K562 (cell line): ENCODE measurements at regions not wholly inside any gene's neighbourhood (a gene's known extent, or its start where the extent isn't known, plus 50 kb on each side); places are given as distances from the start of the nearest gene placed in this dataset.

Experiments used
- ATAC-seq: fragments of 200-7000 bp; cut with Tn5 transposase; 3 replicates; pipeline ENCODE4 v1.9.1; 2020; ENCODE audit warnings: moderate library complexity
- BruUV-seq: library from RNA; stranded (reverse); fragments of 400-500 nt; replicated peaks from 2 replicates; lab custom pipeline; 2021; lab: Mats Ljungman, UMichigan
- CTCF ChIA-PET: fragments of 300-600 bp; formaldehyde crosslinking; extraction: SDS; loops from one replicate; lab custom pipeline; 2021; ENCODE audit warnings: low intra/inter-chr PET ratio; lab: Yijun Ruan, JAX
- POLR2A ChIA-PET: fragments of 300-600, 350-650 bp; sonication (Branson Sonifier 250); formaldehyde crosslinking; extraction: SDS; loops from one replicate; lab custom pipeline; 2021; ENCODE audit warnings: antibody characterized with exemption, inconsistent platforms; lab: Yijun Ruan, JAX
- DNase-seq, 4 experiments: peaks; one replicate each; pipeline versions ENCODE4 v3.0.0 to v3.0.0-alpha.2; 2011 to 2018; ENCODE audit warnings: low spot score in 3 of 4, mixed read lengths in 3 of 4; ENCODE audit errors: extremely low read depth in 1 of 4
- FAIRE-seq: peaks from 2 replicates; lab custom pipeline; 2011; peaks lifted over from hg19 to GRCh38; lab: Jason Lieb, UNC
- H2AFZ ChIP-seq: 2 replicates; pipeline ENCODE4 v1.6.0; 2011; ENCODE audit warnings: low read depth, low read length, control low read depth, inconsistent platforms
- H3K27ac ChIP-seq: fragments of 200-600 bp; 3 replicates; pipeline ENCODE4 v1.8.0; 2011; ENCODE audit warnings: low read depth, mild to moderate bottlenecking, control low read depth, inconsistent platforms, low read length, moderate library complexity, mixed read lengths; ENCODE audit errors: extremely low read depth
- H3K27me3 ChIP-seq, 2 experiments: fragments of 300-600 bp in 1 of 2; 2 replicates in 1 of 2; 3 replicates in 1 of 2; pipeline versions ENCODE4 v1.6.0 to v1.8.0; 2011; ENCODE audit warnings: inconsistent platforms in 2 of 2, low read length in 2 of 2, mild to moderate bottlenecking in 1 of 2, mixed read lengths in 1 of 2, moderate library complexity in 1 of 2; ENCODE audit not compliant: control insufficient read depth in 2 of 2, insufficient read depth in 2 of 2
- H3K36me3 ChIP-seq: fragments of 300-600 bp; 3 replicates; pipeline ENCODE4 v1.8.0; 2011; ENCODE audit warnings: mild to moderate bottlenecking, low read length, inconsistent platforms; ENCODE audit not compliant: control insufficient read depth, insufficient read depth
- H3K4me1 ChIP-seq, 2 experiments: fragments of 200-600 bp in 1 of 2; replicated peaks in 1 of 2; 2 replicates in 1 of 2; 3 replicates in 1 of 2; pipeline versions ENCODE4 v1.5.1 to v1.8.0; 2011; ENCODE audit warnings: inconsistent platforms in 2 of 2, low read length in 2 of 2, mild to moderate bottlenecking in 1 of 2, mixed read lengths in 1 of 2, moderate library complexity in 1 of 2; ENCODE audit not compliant: control insufficient read depth in 2 of 2, insufficient read depth in 2 of 2
- H3K4me2 ChIP-seq: 2 replicates; pipeline ENCODE4 v1.6.1; 2011; ENCODE audit warnings: low read length, control low read depth, inconsistent platforms, mixed read lengths; ENCODE audit not compliant: insufficient read depth
- H3K4me3 ChIP-seq: fragments of 200-600 bp; sonication (generic), shearing (Covaris generic); 2 replicates; pipeline ENCODE4 v1.5.1; 2016; ENCODE audit warnings: control low read depth, inconsistent platforms
- H3K79me2 ChIP-seq: fragments of 200-600 bp; 3 replicates; pipeline ENCODE4 v1.8.0; 2011; ENCODE audit warnings: low read length, inconsistent platforms; ENCODE audit not compliant: control insufficient read depth, insufficient read depth
- H3K9ac ChIP-seq, 2 experiments: 2 replicates each; pipeline versions ENCODE4 v1.6.0 to v1.6.1; 2011; ENCODE audit warnings: low read depth in 2 of 2, low read length in 2 of 2, control low read depth in 1 of 2, inconsistent platforms in 1 of 2, mild to moderate bottlenecking in 1 of 2, mixed read lengths in 1 of 2; ENCODE audit not compliant: insufficient read depth in 1 of 2
- H3K9me1 ChIP-seq: one replicate; pipeline ENCODE4 v1.6.0; 2011; ENCODE audit warnings: inconsistent platforms, mild to moderate bottlenecking, low read length, moderate library complexity; ENCODE audit not compliant: control insufficient read depth, insufficient read depth
- H3K9me3 ChIP-seq: replicated peaks from 2 replicates; pipeline ENCODE4 v1.5.1; 2011; ENCODE audit warnings: low read depth, low read length, inconsistent platforms; ENCODE audit not compliant: control insufficient read depth, insufficient read depth
- H4K20me1 ChIP-seq: replicated peaks from 2 replicates; pipeline ENCODE4 v1.6.1; 2011; ENCODE audit warnings: low read length, inconsistent platforms, mixed read lengths; ENCODE audit not compliant: control insufficient read depth, insufficient read depth
- HMG20A ChIP-seq: fragments of 450-650 bp; formaldehyde crosslinking; conservative IDR thresholded peaks from 2 replicates; pipeline ENCODE4 v1.4.0; 2020; ENCODE audit warnings: mild to moderate bottlenecking, mixed read lengths
- KDM1A ChIP-seq, 2 experiments: fragments of 450-650 bp; IDR thresholded peaks; 2 replicates each; pipeline ENCODE4 v1.6.1; 2016; ENCODE audit warnings: mild to moderate bottlenecking in 2 of 2
- RAD21 ChIP-seq, 2 experiments: fragments of 250-450 bp in 1 of 2; fragments of 450-650 bp in 1 of 2; sonication (Bioruptor Pico) in 1 of 2; formaldehyde crosslinking in 1 of 2; IDR thresholded peaks in 1 of 2; conservative IDR thresholded peaks in 1 of 2; 2 replicates each; pipeline versions ENCODE4 v1.4.0 to v1.8.0; 2020 to 2022; ENCODE audit warnings: mild to moderate bottlenecking in 2 of 2, moderate library complexity in 1 of 2
- SMARCA5 ChIP-seq: fragments of 450-650 bp; IDR thresholded peaks from 2 replicates; pipeline ENCODE4 v1.6.1; 2016
- XRCC4 ChIP-seq: IDR thresholded peaks from one replicate; pipeline ENCODE4 v1.6.1; 2011; ENCODE audit not compliant: insufficient read depth, insufficient read length; ENCODE audit errors: extremely low read depth
- WGBS: fragments of 100-300 bp; shearing (Covaris generic); methylation state at CpG from one replicate; pipeline ENCODE4 v1.1.6; 2016; ENCODE audit warnings: low coverage, mixed read lengths; ENCODE audit not compliant: insufficient coverage; ENCODE audit errors: missing lambda C conversion rate; 5-methylcytosine and 5-hydroxymethylcytosine counted together
- in situ Hi-C: fragments of 300-500 bp; cut with MboI; formaldehyde crosslinking; loops from 4 replicates; pipeline ENCODE4 v1.15.0; 2018; ENCODE audit warnings: inconsistent platforms, mixed read lengths
- intact Hi-C: fragments of 100-400 bp; cut with micrococcal nuclease; formaldehyde crosslinking; loops from 2 replicates; pipeline ENCODE4 v1.14.2; 2022
- TF ChIP-seq, protein P1 (sequence below), 3 experiments: IDR thresholded peaks in 2 of 3; conservative IDR thresholded peaks in 1 of 3; 2 replicates each; pipeline ENCODE4 v1.5.1; 2011 to 2012; ENCODE audit warnings: low read length in 3 of 3, mild to moderate bottlenecking in 3 of 3, control low read depth in 2 of 3, improper control_type of control experiment in 1 of 3, inconsistent platforms in 1 of 3, low read depth in 1 of 3, mixed read lengths in 1 of 3, moderate library complexity in 1 of 3; ENCODE audit not compliant: insufficient read depth in 2 of 3

GRCh38 chr6:50185006-50185405 lies 135.3 kb upstream of the DEFB112 start:
- Histone ChIP-seq H3K27me3 (no peaks in the 10 kb centered on the region), H2AFZ (no peak overlapping the region), H4K20me1 (no peaks in the 10 kb centered on the region), H3K27ac (no peak overlapping the region), H3K36me3 (no peaks in the 10 kb centered on the region), H3K9me3 (no peaks in the 10 kb centered on the region; the same call in 1 of the 2 replicates), H3K4me2 (no peak overlapping the region), H3K79me2 (no peaks in the 10 kb centered on the region), H3K4me1 (no peaks in the 10 kb centered on the region), H3K4me3 (no peak overlapping the region), H3K9me1 (no peaks in the 10 kb centered on the region), H3K9ac (no peak overlapping the region)
- ATAC-seq (no peak), FAIRE-seq (no peak), DNase-seq (no peak)
- in situ Hi-C loops: no loop called here
- BruUV-seq: no TSS peak
- intact Hi-C loops: no loop called here
- TF ChIP-seq SMARCA5 (no peak), KDM1A (IDR thresholded peaks at IDR 0.05) (no peak), XRCC4 (no peak), HMG20A (CRISPR knock-in tag) (no peak), RAD21 (CRISPR knock-in tag; conservative IDR thresholded peaks at IDR 0.05 in 1 of 2, IDR thresholded peaks at IDR 0.05 in 1 of 2) (peak in 1 of 2 experiments; percentile 13; a peak in 1 of 4 replicates)
- TF ChIP-seq, protein P1, sequence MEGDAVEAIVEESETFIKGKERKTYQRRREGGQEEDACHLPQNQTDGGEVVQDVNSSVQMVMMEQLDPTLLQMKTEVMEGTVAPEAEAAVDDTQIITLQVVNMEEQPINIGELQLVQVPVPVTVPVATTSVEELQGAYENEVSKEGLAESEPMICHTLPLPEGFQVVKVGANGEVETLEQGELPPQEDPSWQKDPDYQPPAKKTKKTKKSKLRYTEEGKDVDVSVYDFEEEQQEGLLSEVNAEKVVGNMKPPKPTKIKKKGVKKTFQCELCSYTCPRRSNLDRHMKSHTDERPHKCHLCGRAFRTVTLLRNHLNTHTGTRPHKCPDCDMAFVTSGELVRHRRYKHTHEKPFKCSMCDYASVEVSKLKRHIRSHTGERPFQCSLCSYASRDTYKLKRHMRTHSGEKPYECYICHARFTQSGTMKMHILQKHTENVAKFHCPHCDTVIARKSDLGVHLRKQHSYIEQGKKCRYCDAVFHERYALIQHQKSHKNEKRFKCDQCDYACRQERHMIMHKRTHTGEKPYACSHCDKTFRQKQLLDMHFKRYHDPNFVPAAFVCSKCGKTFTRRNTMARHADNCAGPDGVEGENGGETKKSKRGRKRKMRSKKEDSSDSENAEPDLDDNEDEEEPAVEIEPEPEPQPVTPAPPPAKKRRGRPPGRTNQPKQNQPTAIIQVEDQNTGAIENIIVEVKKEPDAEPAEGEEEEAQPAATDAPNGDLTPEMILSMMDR (IDR thresholded peaks at IDR 0.05 in 2 of 3, conservative IDR thresholded peaks at IDR 0.05 in 1 of 3; ENCODE audit: insufficient read depth in 2 of 3, low read depth in 1 of 3, low read length in 3 of 3): peak in 2 of 3 experiments; percentile 8 to 19; a peak in 1 of 6 replicates
- ChIA-PET CTCF (no interaction called here), POLR2A (no interaction called here)
- 5% methylated on average over 3 of the region's 3 CpGs for WGBS
